AG10803 (cell line): ENCODE measurements at regions not wholly inside any gene's neighbourhood (a gene's known extent, or its start where the extent isn't known, plus 50 kb on each side); places are given as distances from the start of the nearest gene placed in this dataset.

Source experiments
- DNase-seq: peaks from one replicate; pipeline ENCODE4 v3.0.0; 2010; ENCODE audit warnings: low read depth
- H3K4me3 ChIP-seq: 2 replicates; pipeline ENCODE4 v1.5.1; 2011; ENCODE audit warnings: mild to moderate bottlenecking, low read length, control low read depth
- CTCF ChIP-seq: conservative IDR thresholded peaks from 2 replicates; pipeline ENCODE4 v1.5.1; 2011; ENCODE audit warnings: mild to moderate bottlenecking, low read length, control low read depth, inconsistent platforms

GRCh38 chr13:50476577-50477285 lies 366.8 kb downstream of the DLEU7 start:
- TF ChIP-seq CTCF = no peak
- no peak for DNase-seq
- H3K4me3 ChIP-seq = no peak overlapping the region

GRCh38 chr13:50481936-50482335 lies 361.6 kb downstream of the DLEU7 start:
- no peak overlapping the region for H3K4me3 ChIP-seq
- no peak for TF ChIP-seq CTCF
- DNase-seq = no peak

- H3K4me3 ChIP-seq = no peak overlapping the region
- TF ChIP-seq CTCF = no peak
- no peak for DNase-seq
Observed at GRCh38 chr13:50483416-50483815, 360.1 kb downstream of the DLEU7 start.

- DNase-seq = no peak
- no peak overlapping the region for H3K4me3 ChIP-seq
- TF ChIP-seq CTCF = no peak
Observed at GRCh38 chr13:50484472-50485113, 358.9 kb downstream of the DLEU7 start.

GRCh38 chr13:50485979-50486935 lies 357.2 kb downstream of the DLEU7 start:
- no peak overlapping the region for H3K4me3 ChIP-seq
- TF ChIP-seq CTCF = no peak
- peak; percentile 37 for DNase-seq

- no peak for DNase-seq
Observed at GRCh38 chr13:50493683-50494082, 349.8 kb downstream of the DLEU7 start.

More at GRCh38 chr13:50493683-50494082, 349.8 kb downstream of the DLEU7 start:
- TF ChIP-seq CTCF = no peak
- H3K4me3 ChIP-seq = no peak overlapping the region
